Keratinocyte (primary cell): ENCODE measurements at regions not wholly inside any gene's neighbourhood (a gene's known extent, or its start where the extent isn't known, plus 50 kb on each side); places are given as distances from the start of the nearest gene placed in this dataset.

Source experiments
- DNase-seq: peaks from one replicate; pipeline ENCODE4 v3.0.0-alpha.2; 2011; ENCODE audit warnings: low read depth, missing footprints, low spot score
- FAIRE-seq: peaks from 2 replicates; lab custom pipeline; 2011; peaks lifted over from hg19 to GRCh38; lab: Jason Lieb, UNC
- H2AFZ ChIP-seq: 2 replicates; pipeline ENCODE4 v1.6.0; 2012; ENCODE audit warnings: low read length, control low read depth, inconsistent platforms; ENCODE audit not compliant: control insufficient read depth
- H3K27ac ChIP-seq: 2 replicates; pipeline ENCODE4 v1.5.1; 2011; ENCODE audit warnings: low read length; ENCODE audit not compliant: control insufficient read depth, insufficient read depth
- H3K27me3 ChIP-seq: 3 replicates; pipeline ENCODE4 v1.6.0; 2011; ENCODE audit warnings: low read length; ENCODE audit not compliant: control insufficient read depth, insufficient read depth; ENCODE audit errors: extremely low read depth
- H3K36me3 ChIP-seq, 2 experiments: 2 replicates in 1 of 2; 3 replicates in 1 of 2; pipeline ENCODE4 v1.5.1; 2011; ENCODE audit warnings: low read length in 2 of 2, mild to moderate bottlenecking in 1 of 2; ENCODE audit not compliant: control insufficient read depth in 2 of 2, insufficient read depth in 2 of 2; ENCODE audit errors: extremely low read depth in 1 of 2
- H3K4me1 ChIP-seq: 3 replicates; pipeline ENCODE4 v1.5.1; 2011; ENCODE audit warnings: low read length; ENCODE audit not compliant: control insufficient read depth, insufficient read depth; ENCODE audit errors: extremely low read depth
- H3K4me2 ChIP-seq: 3 replicates; pipeline ENCODE4 v1.6.0; 2011; ENCODE audit warnings: low read depth, low read length; ENCODE audit not compliant: control insufficient read depth, insufficient read depth; ENCODE audit errors: extremely low read depth
- H3K4me3 ChIP-seq, 3 experiments: fragments of 200-600 bp in 1 of 3; sonication (generic) in 1 of 3; 2 replicates in 2 of 3; 3 replicates in 1 of 3; pipeline ENCODE4 v1.5.1; 2011 to 2016; ENCODE audit warnings: low read length in 3 of 3, mild to moderate bottlenecking in 3 of 3, control low read depth in 2 of 3, inconsistent platforms in 1 of 3, low read depth in 1 of 3, mixed read lengths in 1 of 3, mixed run types in 1 of 3, moderate library complexity in 1 of 3; ENCODE audit not compliant: control insufficient read depth in 2 of 3, insufficient read depth in 2 of 3; ENCODE audit errors: extremely low read depth in 1 of 3
- H3K79me2 ChIP-seq: 2 replicates; pipeline ENCODE4 v1.6.0; 2012; ENCODE audit warnings: low read length; ENCODE audit not compliant: control insufficient read depth, insufficient read depth
- H3K9ac ChIP-seq: 3 replicates; pipeline ENCODE4 v1.6.0; 2011; ENCODE audit warnings: low read length; ENCODE audit not compliant: control insufficient read depth, insufficient read depth; ENCODE audit errors: extremely low read depth
- H3K9me1 ChIP-seq: 3 replicates; pipeline ENCODE4 v1.6.0; 2011; ENCODE audit warnings: low read length; ENCODE audit not compliant: control insufficient read depth, insufficient read depth; ENCODE audit errors: extremely low read depth
- H3K9me3 ChIP-seq: 2 replicates; pipeline ENCODE4 v1.5.1; 2012; ENCODE audit warnings: low read depth, low read length; ENCODE audit not compliant: control insufficient read depth
- H4K20me1 ChIP-seq: 3 replicates; pipeline ENCODE4 v1.6.0; 2011; ENCODE audit warnings: low read length; ENCODE audit not compliant: control insufficient read depth, insufficient read depth; ENCODE audit errors: extremely low read depth
- EZH2 ChIP-seq: IDR thresholded peaks from one replicate; pipeline ENCODE4 v1.6.1; 2012; ENCODE audit warnings: inconsistent platforms, mild to moderate bottlenecking, low read length, moderate library complexity
- dilution Hi-C: fragments of 300-500 bp; cut with MboI; formaldehyde crosslinking; loops from one replicate; pipeline ENCODE4 v1.7.0; 2020; ENCODE audit warnings: low sequenced_read_pairs; ENCODE audit not compliant: extremely low pct_ligation_motif_present
- TF ChIP-seq, protein P1 (sequence below), 3 experiments: IDR thresholded peaks in 1 of 3; conservative IDR thresholded peaks in 1 of 3; optimal IDR thresholded peaks in 1 of 3; 2 replicates in 2 of 3; 3 replicates in 1 of 3; pipeline versions ENCODE3 to v1.5.1; 2011; ENCODE audit warnings: low read length in 3 of 3, mild to moderate bottlenecking in 3 of 3, moderate library complexity in 2 of 3, control low read depth in 1 of 3, inconsistent platforms in 1 of 3; ENCODE audit not compliant: insufficient read depth in 2 of 3; ENCODE audit errors: extremely low read depth in 1 of 3

DNA sequence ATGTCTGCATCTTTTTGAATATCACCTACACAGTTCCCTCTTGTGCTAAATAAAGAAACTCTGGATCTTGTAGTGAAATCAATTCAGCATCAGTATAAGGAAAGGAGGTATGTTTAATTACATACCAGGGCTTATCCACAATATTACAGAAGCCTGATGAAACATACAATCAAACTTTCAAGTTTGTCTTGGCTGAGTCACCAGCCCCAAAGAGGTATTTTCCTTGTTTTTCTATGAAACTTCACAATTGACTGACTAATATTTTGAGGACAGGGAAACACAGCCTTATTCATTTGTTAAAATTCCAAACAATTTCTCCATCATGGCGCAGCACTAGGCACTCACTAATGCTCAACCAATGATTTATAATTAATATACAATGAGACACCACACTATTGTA is 952.4 kb downstream of the PCDH17 start:
- TF ChIP-seq, protein P1, sequence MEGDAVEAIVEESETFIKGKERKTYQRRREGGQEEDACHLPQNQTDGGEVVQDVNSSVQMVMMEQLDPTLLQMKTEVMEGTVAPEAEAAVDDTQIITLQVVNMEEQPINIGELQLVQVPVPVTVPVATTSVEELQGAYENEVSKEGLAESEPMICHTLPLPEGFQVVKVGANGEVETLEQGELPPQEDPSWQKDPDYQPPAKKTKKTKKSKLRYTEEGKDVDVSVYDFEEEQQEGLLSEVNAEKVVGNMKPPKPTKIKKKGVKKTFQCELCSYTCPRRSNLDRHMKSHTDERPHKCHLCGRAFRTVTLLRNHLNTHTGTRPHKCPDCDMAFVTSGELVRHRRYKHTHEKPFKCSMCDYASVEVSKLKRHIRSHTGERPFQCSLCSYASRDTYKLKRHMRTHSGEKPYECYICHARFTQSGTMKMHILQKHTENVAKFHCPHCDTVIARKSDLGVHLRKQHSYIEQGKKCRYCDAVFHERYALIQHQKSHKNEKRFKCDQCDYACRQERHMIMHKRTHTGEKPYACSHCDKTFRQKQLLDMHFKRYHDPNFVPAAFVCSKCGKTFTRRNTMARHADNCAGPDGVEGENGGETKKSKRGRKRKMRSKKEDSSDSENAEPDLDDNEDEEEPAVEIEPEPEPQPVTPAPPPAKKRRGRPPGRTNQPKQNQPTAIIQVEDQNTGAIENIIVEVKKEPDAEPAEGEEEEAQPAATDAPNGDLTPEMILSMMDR (optimal IDR thresholded peaks at IDR 0.05 in 1 of 3, IDR thresholded peaks at IDR 0.05 in 1 of 3, conservative IDR thresholded peaks at IDR 0.05 in 1 of 3; ENCODE audit: extremely low read depth in 1 of 3, insufficient read depth in 2 of 3, low read length in 3 of 3) = no peak
- TF ChIP-seq EZH2 = no peak
- H3K79me2 ChIP-seq = no peaks in the 10 kb centered on the region
- H3K36me3 ChIP-seq = no peaks in the 10 kb centered on the region
- dilution Hi-C loops = no loop called here
- no peak for FAIRE-seq
- no peaks in the 10 kb centered on the region for H3K9me3 ChIP-seq
- H3K4me1 ChIP-seq = no peaks in the 10 kb centered on the region
- no peak overlapping the region for H3K9ac ChIP-seq
- H3K27ac ChIP-seq = no peak overlapping the region
- no peaks in the 10 kb centered on the region for H4K20me1 ChIP-seq
- no peak overlapping the region for H2AFZ ChIP-seq
- no peak overlapping the region for H3K4me2 ChIP-seq
- no peak for DNase-seq
- no peak overlapping the region for H3K4me3 ChIP-seq
- no peaks in the 10 kb centered on the region for H3K9me1 ChIP-seq
- no peaks in the 10 kb centered on the region for H3K27me3 ChIP-seq

GRCh38 chr13:58584610-58585009 is 953.1 kb downstream of the PCDH17 start:
- Histone ChIP-seq H3K9me1 (no peaks in the 10 kb centered on the region), H3K27me3 (no peaks in the 10 kb centered on the region), H2AFZ (no peak overlapping the region), H3K4me3 (no peak overlapping the region), H3K27ac (no peak overlapping the region), H3K9ac (no peak overlapping the region), H3K4me1 (no peaks in the 10 kb centered on the region), H3K4me2 (no peak overlapping the region), H4K20me1 (no peaks in the 10 kb centered on the region), H3K79me2 (no peaks in the 10 kb centered on the region), H3K9me3 (no peaks in the 10 kb centered on the region), H3K36me3 (no peaks in the 10 kb centered on the region)
- no peak for TF ChIP-seq EZH2
- TF ChIP-seq, protein P1 (optimal IDR thresholded peaks at IDR 0.05 in 1 of 3, IDR thresholded peaks at IDR 0.05 in 1 of 3, conservative IDR thresholded peaks at IDR 0.05 in 1 of 3; ENCODE audit: extremely low read depth in 1 of 3, insufficient read depth in 2 of 3, low read length in 3 of 3) = no peak
- dilution Hi-C loops = no loop called here
- no peak for DNase-seq
- FAIRE-seq = no peak
